ENCODE measurements at regions not wholly inside any gene's neighbourhood (a gene's known extent, or its start where the extent isn't known, plus 50 kb on each side); places are given as distances from the start of the nearest gene placed in this dataset.

DNA sequence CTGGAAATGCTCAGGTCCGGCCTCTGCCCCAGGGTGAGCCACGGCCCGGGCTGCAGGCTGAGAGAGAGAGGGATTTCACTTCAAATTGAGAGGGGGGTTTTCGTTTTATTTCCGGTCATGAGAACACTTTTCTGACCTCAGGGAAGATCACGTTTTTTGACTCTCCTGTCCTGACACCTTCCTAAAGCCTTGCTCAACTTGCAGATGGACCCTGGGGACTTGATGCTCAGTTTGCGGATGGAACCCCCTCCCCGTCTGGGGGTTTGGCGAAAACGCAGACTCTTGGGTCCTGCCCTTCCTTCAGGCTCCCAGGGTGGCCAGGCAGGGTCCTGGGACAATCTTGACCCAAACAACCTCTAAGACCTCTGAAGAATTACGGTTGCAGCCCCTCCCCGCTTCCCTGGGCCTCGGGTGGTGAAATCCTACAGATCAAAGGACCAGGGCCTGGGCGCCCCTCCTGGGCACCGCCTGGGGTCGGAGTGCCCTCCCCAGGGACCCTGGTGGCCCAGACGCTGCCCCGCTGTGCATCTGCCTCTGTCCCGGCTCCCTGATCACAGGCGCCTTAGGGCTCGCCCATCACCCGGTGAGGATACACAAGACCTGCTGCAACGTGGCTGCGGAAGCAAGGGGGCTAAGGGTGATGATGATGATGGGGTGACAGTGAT, 148.2 kb downstream of the ERMARD start:
- H3K27me3 ChIP-seq (replicated peaks; ENCODE audit: control insufficient read depth, insufficient read depth, low read length, poor library complexity, severe bottlenecking) = no peaks in the 10 kb centered on the region
- H3K36me3 ChIP-seq (ENCODE audit: control insufficient read depth, insufficient read depth, low read length) = no peaks in the 10 kb centered on the region
- no peaks in the 10 kb centered on the region for H3K9me3 ChIP-seq (ENCODE audit: control insufficient read depth, low read length)
- H3K4me1 ChIP-seq (ENCODE audit: control insufficient read depth, insufficient read depth, low read length, poor library complexity, severe bottlenecking) = no peaks in the 10 kb centered on the region
- no peak overlapping the region for H3K27ac ChIP-seq (ENCODE audit: insufficient read depth, low read length, poor library complexity, severe bottlenecking)
- no peak for DNase-seq
- H3K4me3 ChIP-seq (ENCODE audit: insufficient read depth, low read depth, low read length, poor library complexity, severe bottlenecking) = no peak overlapping the region

- no peak for DNase-seq
- Histone ChIP-seq H3K4me3 (ENCODE audit: insufficient read depth, low read depth, low read length, poor library complexity, severe bottlenecking) (no peak overlapping the region), H3K27me3 (replicated peaks; ENCODE audit: control insufficient read depth, insufficient read depth, low read length, poor library complexity, severe bottlenecking) (no peaks in the 10 kb centered on the region), H3K27ac (ENCODE audit: insufficient read depth, low read length, poor library complexity, severe bottlenecking) (no peak overlapping the region), H3K9me3 (ENCODE audit: control insufficient read depth, low read length) (no peaks in the 10 kb centered on the region), H3K36me3 (ENCODE audit: control insufficient read depth, insufficient read depth, low read length) (no peaks in the 10 kb centered on the region), H3K4me1 (ENCODE audit: control insufficient read depth, insufficient read depth, low read length, poor library complexity, severe bottlenecking) (no peaks in the 10 kb centered on the region)
Measured at GRCh38 chr6:169898788-169899480, 147.5 kb downstream of the ERMARD start.

- DNase-seq = no peak
- Histone ChIP-seq H3K27me3 (replicated peaks; ENCODE audit: control insufficient read depth, insufficient read depth, low read length, poor library complexity, severe bottlenecking) (no peaks in the 10 kb centered on the region), H3K27ac (ENCODE audit: insufficient read depth, low read length, poor library complexity, severe bottlenecking) (no peak overlapping the region), H3K4me1 (ENCODE audit: control insufficient read depth, insufficient read depth, low read length, poor library complexity, severe bottlenecking) (no peaks in the 10 kb centered on the region), H3K9me3 (ENCODE audit: control insufficient read depth, low read length) (no peaks in the 10 kb centered on the region), H3K36me3 (ENCODE audit: control insufficient read depth, insufficient read depth, low read length) (no peaks in the 10 kb centered on the region), H3K4me3 (ENCODE audit: insufficient read depth, low read depth, low read length, poor library complexity, severe bottlenecking) (no peak overlapping the region)
Measured at GRCh38 chr6:169897601-169898358, 146.4 kb downstream of the ERMARD start.

DNA sequence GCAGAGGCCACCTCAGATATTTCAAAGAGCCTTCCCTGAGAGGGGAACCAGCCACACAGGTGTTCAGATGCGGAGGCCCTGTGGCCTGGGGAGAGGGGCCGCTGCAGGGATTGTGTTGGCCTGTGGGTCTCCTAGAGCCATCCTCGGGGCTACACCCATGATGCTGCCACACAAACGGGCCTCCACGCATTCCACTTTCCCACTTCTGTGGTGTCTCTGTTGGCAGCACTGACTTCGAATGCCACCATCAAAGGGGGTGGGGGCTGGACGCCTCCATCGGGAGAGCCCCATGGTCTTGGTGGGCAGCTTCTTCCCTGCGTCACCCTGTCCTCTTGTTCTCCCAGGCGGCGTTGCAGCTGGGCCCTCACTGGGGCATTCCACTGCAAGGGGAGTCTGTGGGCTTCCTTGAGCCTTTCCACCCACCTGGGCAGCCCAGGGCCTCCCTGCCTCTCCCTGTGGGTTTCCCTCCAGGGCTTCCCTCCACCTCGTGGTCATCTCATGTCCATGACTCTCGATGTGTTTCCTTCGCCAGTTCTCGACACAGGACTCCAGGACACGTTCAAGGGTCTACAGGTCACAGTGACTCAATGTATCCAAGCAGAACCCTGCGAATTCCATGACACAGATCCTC, 145.5 kb downstream of the ERMARD start:
- no peaks in the 10 kb centered on the region for H3K36me3 ChIP-seq (ENCODE audit: control insufficient read depth, insufficient read depth, low read length)
- no peaks in the 10 kb centered on the region for H3K27me3 ChIP-seq (replicated peaks; ENCODE audit: control insufficient read depth, insufficient read depth, low read length, poor library complexity, severe bottlenecking)
- no peaks in the 10 kb centered on the region for H3K9me3 ChIP-seq (ENCODE audit: control insufficient read depth, low read length)
- DNase-seq = no peak
- H3K4me3 ChIP-seq (ENCODE audit: insufficient read depth, low read depth, low read length, poor library complexity, severe bottlenecking) = no peak overlapping the region
- H3K27ac ChIP-seq (ENCODE audit: insufficient read depth, low read length, poor library complexity, severe bottlenecking) = no peak overlapping the region
- no peaks in the 10 kb centered on the region for H3K4me1 ChIP-seq (ENCODE audit: control insufficient read depth, insufficient read depth, low read length, poor library complexity, severe bottlenecking)

GRCh38 chr6:169895926-169896761, 144.7 kb downstream of the ERMARD start:
- Histone ChIP-seq H3K4me3 (ENCODE audit: insufficient read depth, low read depth, low read length, poor library complexity, severe bottlenecking) (no peak overlapping the region), H3K27me3 (replicated peaks; ENCODE audit: control insufficient read depth, insufficient read depth, low read length, poor library complexity, severe bottlenecking) (no peaks in the 10 kb centered on the region), H3K9me3 (ENCODE audit: control insufficient read depth, low read length) (no peaks in the 10 kb centered on the region), H3K4me1 (ENCODE audit: control insufficient read depth, insufficient read depth, low read length, poor library complexity, severe bottlenecking) (no peaks in the 10 kb centered on the region), H3K36me3 (ENCODE audit: control insufficient read depth, insufficient read depth, low read length) (no peaks in the 10 kb centered on the region), H3K27ac (ENCODE audit: insufficient read depth, low read length, poor library complexity, severe bottlenecking) (no peak overlapping the region)
- no peak for DNase-seq

DNA sequence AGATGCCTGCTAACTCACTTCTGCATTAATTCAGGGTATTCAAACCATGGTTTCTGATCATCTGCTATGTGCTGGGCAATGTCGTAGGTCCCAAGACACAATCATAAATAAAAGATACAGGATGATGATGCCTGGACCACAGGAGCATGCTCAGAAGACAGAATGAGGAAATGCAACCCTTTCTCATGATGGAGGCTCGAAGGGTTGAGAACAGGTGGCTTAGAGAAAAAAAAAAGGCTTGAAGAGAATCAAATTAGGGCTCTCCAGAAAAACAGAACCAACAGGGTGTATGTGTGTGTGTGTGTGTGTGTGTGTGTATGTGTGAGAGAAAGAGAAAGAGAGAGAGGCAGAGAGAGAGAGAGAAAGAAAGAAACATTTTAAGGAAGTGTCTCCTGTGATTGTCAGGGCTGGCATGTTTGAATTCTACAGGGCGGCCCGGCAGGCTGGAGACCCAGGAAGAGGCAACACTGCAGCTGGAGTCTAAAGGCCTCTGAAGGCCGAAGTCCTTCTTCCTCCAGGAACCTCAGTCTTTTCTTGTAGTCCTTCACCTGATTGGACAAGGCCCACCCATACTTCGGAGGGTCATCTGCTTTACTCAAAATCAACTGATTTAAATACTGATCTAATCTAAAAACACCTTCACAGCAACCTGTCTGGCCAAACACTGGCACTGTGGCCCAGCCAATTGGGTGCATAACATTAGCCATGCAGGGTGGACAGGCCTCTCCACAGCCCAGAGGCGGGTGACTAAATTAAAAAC, 143.8 kb downstream of the ERMARD start:
- no peak overlapping the region for H3K4me3 ChIP-seq (ENCODE audit: insufficient read depth, low read depth, low read length, poor library complexity, severe bottlenecking)
- H3K27me3 ChIP-seq (replicated peaks; ENCODE audit: control insufficient read depth, insufficient read depth, low read length, poor library complexity, severe bottlenecking) = no peaks in the 10 kb centered on the region
- H3K4me1 ChIP-seq (ENCODE audit: control insufficient read depth, insufficient read depth, low read length, poor library complexity, severe bottlenecking) = no peaks in the 10 kb centered on the region
- no peaks in the 10 kb centered on the region for H3K36me3 ChIP-seq (ENCODE audit: control insufficient read depth, insufficient read depth, low read length)
- H3K27ac ChIP-seq (ENCODE audit: insufficient read depth, low read length, poor library complexity, severe bottlenecking) = no peak overlapping the region
- no peak for DNase-seq
- H3K9me3 ChIP-seq (ENCODE audit: control insufficient read depth, low read length) = no peaks in the 10 kb centered on the region

DNA sequence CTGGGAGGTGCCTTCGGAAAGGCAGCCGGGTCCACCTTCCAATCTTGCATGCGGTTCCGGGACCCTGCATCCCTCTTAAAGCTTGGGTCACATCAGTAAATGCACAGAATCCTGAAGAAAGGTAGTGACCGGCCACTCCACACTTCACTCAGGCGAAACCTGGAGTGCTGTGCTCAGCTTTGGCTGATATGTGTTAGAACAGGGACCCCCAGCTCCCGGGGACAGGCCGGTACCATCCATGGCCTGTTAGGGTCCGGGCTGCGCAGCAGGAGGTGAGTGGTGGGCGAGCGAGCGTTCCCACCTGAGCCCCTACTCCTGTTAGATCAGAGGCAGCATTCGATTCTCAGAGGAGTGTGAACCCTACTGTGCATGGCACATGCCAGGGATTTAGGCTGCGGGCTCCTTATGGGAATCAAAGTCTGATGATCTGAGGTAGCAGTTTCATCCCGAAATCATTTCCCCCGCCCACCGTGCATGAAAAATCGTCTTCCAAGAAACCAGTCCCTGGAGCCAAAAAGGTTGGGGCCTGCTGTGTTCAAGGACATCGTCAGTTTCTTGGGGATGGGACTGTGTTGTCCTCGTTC, 143.0 kb downstream of the ERMARD start:
- H3K9me3 ChIP-seq (ENCODE audit: control insufficient read depth, low read length) = no peaks in the 10 kb centered on the region

DNA sequence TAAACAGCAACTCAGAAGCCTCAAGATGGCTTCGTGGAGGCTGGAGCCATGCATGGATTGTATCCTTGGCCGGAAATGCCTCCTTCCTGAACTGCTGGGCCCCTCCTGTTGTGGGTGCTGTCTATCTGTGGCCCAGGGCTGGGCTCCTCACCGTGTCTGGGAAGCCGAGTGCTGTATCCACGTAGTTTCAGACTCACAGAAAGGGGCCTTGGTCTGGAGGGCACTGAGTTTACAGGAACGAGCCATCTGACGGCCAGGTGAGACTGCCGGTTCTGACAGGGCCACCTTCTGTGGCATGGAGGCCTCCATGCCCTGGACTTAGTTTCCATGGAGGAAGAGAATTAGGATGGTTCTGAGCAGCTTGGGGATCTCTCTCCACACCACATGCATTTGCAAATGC, 142.2 kb downstream of the ERMARD start:
- Histone ChIP-seq H3K27me3 (replicated peaks; ENCODE audit: control insufficient read depth, insufficient read depth, low read length, poor library complexity, severe bottlenecking) (no peaks in the 10 kb centered on the region), H3K4me3 (ENCODE audit: insufficient read depth, low read depth, low read length, poor library complexity, severe bottlenecking) (no peak overlapping the region), H3K4me1 (ENCODE audit: control insufficient read depth, insufficient read depth, low read length, poor library complexity, severe bottlenecking) (no peaks in the 10 kb centered on the region), H3K36me3 (ENCODE audit: control insufficient read depth, insufficient read depth, low read length) (no peaks in the 10 kb centered on the region), H3K27ac (ENCODE audit: insufficient read depth, low read length, poor library complexity, severe bottlenecking) (no peak overlapping the region), H3K9me3 (ENCODE audit: control insufficient read depth, low read length) (no peaks in the 10 kb centered on the region)
- DNase-seq = no peak

More for the DNA sequence above, 143.0 kb downstream of the ERMARD start:
- Histone ChIP-seq H3K4me1 (ENCODE audit: control insufficient read depth, insufficient read depth, low read length, poor library complexity, severe bottlenecking) (no peaks in the 10 kb centered on the region), H3K4me3 (ENCODE audit: insufficient read depth, low read depth, low read length, poor library complexity, severe bottlenecking) (no peak overlapping the region), H3K27ac (ENCODE audit: insufficient read depth, low read length, poor library complexity, severe bottlenecking) (no peak overlapping the region), H3K36me3 (ENCODE audit: control insufficient read depth, insufficient read depth, low read length) (no peaks in the 10 kb centered on the region), H3K27me3 (replicated peaks; ENCODE audit: control insufficient read depth, insufficient read depth, low read length, poor library complexity, severe bottlenecking) (no peaks in the 10 kb centered on the region)
- no peak for DNase-seq

DNA sequence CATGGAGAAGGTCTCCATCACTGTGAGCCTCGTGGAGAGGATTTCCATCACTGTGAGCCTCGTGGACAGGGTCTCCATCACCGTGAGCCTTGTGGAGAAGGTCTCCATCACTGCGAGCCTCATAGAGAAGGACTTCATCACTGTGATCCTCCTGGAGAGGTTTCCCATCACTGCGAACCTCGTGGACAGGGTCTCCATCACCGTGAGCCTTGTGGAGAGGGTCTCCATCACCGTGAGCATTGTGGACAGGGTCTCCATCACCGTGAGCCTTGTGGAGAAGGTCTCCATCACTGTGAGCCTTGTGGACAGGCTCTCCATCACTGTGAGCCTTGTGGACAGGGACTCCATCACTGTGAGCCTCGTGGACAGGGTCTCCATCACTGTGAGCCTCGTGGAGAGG, 140.4 kb downstream of the ERMARD start:
- H3K4me1 ChIP-seq (ENCODE audit: control insufficient read depth, insufficient read depth, low read length, poor library complexity, severe bottlenecking) = no peaks in the 10 kb centered on the region
- no peak overlapping the region for H3K27ac ChIP-seq (ENCODE audit: insufficient read depth, low read length, poor library complexity, severe bottlenecking)
- no peak overlapping the region for H3K4me3 ChIP-seq (ENCODE audit: insufficient read depth, low read depth, low read length, poor library complexity, severe bottlenecking)
- H3K36me3 ChIP-seq (ENCODE audit: control insufficient read depth, insufficient read depth, low read length) = no peaks in the 10 kb centered on the region
- H3K27me3 ChIP-seq (replicated peaks; ENCODE audit: control insufficient read depth, insufficient read depth, low read length, poor library complexity, severe bottlenecking) = no peaks in the 10 kb centered on the region
- no peaks in the 10 kb centered on the region for H3K9me3 ChIP-seq (ENCODE audit: control insufficient read depth, low read length)
- DNase-seq = no peak

Measured in effector memory CD4-positive, alpha-beta T cell (primary cell).